TTC549 (cell line): ENCODE measurements at regions not wholly inside any gene's neighbourhood (a gene's known extent, or its start where the extent isn't known, plus 50 kb on each side); places are given as distances from the start of the nearest gene placed in this dataset.
"Not testable (repeated sequence)": the region's sequence is repeated elsewhere in the genome, so short reads cannot be mapped to it uniquely, and the experiment has no call there.

Source experiments
- FAIRE-seq: peaks from 2 replicates; lab custom pipeline; 2012; peaks lifted over from hg19 to GRCh38; lab: Jason Lieb, UNC

DNA sequence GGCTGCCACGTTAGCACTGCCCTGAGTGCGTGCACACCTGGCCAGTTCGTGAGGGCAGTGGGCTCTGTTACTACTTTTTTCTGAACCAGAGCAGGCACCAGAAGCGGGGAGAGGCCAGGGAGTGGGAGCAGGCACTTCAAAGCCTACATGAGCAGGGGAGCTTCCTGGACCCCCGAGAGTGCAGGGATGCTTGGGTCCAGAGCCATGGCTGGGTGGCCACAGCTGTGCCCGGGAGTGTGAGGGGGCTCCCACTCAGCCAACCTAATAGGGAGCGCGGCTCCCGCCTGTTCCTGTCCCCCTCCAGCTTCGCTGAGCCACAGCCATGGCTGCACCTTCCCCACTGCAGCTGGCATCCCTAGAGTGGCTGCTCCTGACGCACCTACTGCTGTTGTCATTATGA lies 1423.3 kb downstream of the SI start:
- FAIRE-seq: no peak

DNA sequence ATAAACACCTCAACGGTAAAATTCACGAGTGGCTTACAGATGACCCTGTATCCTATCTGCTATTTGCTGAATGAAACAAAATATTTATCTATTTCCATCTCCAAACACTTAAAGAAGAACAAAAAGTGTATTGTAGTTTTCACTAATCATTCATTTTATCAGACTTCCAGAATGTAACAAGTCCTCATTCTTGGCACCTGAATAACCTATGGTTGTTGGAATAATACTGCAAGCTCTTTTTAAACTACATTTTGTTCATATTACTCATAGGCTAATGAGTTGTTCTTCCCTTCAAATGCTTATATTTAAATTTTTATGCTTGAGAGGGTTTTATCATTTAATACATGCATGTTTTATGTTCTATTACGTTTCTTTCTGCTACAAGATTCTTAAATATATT lies 1434.1 kb downstream of the SI start:
- FAIRE-seq: no peak

DNA sequence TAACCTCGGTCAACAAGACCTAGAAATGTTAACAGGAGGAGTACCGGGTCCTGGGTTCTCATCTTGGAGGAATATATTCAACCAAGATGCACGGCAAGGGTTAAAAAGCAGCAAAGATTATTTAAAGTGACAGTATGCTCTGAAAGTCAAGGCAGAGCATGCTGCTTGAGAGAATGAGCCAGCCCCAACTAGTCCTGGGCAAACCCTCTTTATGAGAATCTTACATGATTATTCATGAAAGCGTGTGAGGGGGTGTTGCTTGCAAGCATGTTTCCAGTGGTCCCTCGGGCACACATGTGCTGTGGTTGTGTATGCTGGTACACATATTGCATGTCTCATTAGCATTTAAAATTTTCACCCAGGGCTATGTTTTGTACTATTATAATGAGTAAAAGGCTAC lies 1445.6 kb downstream of the SI start:
- FAIRE-seq: no peak

DNA sequence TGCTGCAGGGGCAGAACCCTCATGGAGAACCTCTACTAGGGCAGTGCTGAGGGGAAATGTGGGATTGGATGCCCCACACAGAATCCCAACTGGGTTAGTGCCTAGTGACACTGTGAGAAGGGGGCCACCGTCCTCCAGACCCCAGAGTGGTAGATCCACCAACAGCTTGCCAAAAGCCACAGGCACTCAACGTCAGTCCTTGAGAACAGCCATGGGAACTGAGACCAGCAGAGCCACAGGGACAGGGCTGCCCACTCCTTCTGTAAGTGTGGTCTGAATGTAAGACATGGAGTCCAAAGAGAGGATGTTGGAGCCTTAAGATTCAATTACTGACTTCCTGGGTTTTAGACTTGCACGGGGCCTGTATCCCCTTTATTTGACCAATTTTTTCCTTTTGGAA lies 1451.5 kb downstream of the SI start:
- FAIRE-seq: no peak

DNA sequence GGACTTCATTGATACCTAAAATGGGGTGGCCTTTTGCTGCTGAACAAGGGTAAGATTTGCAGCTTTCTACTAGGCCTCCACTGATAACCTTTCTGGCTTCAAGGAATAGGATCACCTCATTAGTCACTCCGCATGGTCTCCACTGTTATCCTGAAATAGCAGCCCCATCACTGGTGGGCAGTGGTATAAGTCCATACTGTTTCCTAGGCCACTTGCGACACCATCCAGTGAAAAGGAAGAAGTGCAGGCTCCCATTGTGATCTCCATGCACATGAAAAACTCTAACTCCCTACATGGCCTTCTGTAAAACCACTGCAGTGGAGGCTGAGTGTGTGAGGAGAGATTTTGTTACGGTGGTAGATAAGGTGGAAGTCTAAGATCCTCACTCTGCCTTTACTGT lies 1455.9 kb downstream of the SI start:
- FAIRE-seq: no peak

DNA sequence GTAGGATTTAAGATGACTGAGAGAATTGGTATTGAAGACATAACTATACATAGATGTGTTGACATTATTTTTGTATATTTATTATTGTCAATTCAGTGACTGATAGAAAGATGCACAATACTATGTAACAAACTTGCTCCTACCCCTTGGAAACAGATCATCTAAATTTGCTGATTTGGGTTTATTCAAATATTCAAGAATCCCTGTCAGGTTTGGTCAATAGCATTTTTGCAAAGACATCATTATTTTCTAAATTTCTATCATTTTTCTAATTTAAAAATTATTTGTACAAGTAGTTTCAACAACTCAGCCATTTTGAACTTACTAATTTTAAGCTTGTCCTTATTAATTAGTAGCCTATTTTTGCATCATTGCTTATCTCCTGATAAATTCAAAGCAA lies 1463.4 kb downstream of the SI start:
- no peak for FAIRE-seq

DNA sequence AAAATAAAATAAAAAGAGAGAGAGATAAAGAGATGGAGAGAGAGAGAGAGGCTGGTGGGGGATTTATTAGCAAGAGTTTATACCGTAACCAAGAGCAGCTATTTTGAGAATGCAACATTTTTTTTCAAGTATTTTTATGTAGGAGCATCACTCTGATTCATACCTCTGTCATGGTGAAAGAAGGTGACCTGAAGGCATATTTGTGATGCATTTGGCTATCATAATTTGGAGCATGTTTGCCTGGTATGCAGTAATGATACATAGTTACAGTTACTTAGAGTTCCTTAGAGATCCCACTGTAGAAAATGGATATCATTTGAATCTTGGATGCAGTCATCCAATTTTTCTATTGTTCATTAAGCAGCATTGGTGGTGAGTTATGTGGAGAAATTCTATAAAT lies 1472.4 kb downstream of the SI start:
- no peak for FAIRE-seq

DNA sequence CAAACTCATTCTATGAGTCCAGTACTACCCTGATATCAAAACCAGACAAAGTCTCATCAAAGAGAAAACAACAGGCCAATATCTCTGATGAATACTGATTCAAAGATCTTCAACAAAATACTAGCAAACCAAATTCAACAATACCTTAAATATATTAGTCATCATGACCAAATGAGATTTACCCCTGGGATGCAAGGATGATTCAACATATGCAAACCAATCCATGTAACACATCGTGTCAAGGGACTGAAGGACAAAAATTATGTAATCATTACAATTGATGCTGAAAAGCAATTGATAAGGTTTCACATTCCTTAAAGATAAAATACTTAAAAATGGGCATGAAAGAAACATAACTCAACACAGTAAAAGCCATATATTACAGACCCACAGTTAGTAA lies 1476.9 kb downstream of the SI start:
- FAIRE-seq: no peak

DNA sequence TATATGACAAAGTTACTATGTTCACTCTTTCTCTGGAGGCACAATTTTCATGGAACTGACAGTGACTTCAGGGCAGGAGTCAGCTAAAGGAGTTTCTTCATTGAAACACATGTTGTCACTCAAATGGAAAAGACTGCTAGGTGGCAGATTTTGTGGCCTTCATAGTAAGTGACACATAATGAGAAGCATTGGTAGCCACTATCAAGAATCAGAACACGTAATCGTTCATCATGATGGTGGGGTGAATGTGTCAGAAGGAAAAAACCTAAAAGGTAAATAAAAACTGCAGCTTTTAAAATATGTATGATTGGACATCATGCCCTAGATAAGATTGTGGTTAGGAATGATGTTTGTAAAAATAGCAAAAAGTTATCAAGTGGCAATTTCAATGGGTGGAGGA lies 1491.0 kb downstream of the SI start:
- no peak for FAIRE-seq

DNA sequence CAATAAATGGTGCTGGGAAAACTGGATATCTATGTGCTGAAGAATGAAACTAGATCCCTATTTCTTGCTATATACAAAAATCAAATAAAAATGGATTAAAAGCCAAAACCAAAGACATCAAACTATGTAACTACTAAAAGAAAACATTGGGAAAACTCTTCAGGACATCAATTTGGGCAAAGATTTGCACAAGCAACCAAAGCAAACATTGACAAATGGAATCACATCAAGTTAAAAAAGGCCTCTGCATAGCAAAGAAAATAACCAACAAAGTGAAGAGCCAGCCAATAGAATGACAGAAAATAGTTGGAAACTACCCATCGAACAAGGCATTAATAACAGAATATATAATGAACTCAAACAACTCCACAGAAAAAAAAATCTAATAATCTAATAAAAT lies 1495.3 kb downstream of the SI start:
- no peak for FAIRE-seq

DNA sequence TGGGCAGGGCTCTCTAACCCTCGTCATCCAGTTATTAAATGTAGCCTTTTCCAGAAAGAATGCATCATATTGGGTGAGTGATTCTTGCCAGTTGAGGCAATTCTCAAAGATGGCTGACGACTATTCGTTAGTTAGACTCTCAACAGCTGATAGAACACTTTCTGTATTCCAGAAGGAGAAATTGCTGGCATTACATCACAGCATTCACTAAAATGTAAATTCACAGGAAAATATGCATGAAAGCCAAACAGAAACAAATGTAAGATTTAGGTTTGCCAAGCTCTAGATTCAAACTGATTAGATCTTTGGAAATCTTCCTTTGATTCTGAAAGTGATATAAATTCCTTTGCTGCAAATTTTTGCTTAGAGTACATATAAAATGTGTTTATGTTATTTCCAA lies 1501.0 kb downstream of the SI start:
- no peak for FAIRE-seq

DNA sequence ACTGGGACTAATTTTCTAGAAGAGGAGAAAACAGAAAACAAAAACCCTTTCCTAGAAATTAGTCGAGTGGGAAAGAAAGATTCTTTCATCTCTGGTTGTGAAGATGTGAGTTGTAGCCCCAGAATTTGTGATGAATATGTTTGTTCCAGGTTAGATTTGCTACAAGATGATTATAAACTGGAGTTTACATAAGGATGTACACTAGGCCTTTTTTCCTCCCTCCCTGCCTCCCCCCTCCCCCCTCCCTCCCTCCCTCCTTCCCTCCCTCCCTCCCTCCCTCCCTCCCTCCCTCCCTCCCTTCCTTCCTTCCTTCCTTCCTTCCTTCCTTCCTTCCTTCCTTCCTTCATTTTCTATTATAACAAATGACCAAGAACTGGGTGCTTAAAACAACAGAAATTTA lies 1502.0 kb downstream of the SI start:
- FAIRE-seq: no peak

DNA sequence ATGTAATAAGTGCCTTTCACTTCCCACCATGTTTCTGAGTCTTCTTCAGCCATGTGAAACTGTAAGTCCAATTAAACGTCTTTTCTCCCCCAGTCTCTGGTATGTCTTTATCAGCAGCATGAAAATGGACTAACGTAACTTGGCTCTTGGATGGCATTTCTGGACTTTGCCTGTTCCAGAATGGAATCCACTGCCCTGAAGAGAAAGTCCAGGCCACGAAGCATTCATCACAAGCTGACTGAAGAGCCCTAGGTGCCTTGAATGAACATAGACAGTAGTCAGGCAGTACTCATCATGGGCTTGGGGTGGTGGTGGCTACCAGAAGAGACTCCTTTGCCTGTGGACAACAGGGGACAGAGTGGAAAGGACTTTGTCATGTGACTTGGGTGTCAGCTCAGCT lies 1505.0 kb downstream of the SI start:
- no peak for FAIRE-seq

DNA sequence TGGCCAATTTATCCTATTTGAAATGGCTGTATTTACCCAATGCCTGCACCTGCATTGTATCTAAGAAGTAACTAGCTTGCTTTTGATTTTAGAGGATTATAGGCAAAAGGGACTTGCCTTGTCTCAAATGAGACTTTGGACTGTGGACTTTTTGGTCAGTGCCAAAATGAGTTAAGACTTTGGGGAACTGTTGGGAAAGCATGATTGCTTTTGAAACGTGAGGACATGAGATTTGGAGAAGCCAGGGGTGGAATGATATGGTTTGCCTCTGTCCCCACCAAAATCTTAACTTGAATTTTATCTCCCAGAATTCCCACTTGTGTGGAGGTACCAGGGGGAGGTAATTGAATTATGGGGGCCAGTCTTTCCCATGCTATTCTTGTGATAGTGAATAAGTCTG lies 1505.4 kb downstream of the SI start:
- FAIRE-seq: no peak

DNA sequence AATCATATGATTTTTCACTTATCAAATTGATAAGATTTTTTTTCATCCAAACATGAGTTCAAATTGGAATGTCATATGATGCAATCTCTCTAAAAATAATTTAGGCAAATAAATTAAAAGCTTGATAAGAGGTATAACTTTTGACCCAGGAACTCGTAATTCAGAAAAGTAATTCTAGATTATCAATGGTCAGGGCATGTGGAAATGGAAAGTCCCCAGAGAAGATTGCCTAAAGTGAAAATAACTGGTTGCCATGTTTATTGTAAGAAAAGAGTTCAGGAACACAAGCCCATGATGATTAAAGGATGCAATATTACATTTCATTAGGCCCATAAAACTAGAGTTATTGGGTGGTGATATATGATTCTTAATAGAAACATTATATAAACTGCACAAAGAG lies 1514.8 kb downstream of the SI start:
- FAIRE-seq: no peak

DNA sequence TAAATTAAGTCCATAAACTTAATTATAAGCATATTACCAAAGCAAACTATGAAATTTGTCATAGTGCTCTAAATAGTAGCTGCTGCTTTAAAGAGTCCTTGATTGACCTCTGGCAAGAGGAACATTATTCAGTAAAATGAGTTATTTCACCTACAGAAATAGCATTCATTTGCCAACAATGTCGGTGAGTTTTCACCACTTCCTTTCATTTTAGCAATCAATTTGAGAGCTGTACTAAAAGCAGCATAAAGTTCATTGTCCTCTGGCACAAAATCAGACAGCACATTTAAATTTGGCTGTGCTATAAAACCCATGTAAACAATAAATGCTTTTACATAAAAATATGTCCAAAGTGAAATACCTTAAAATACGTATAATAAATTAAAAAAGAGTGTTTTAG lies 1515.7 kb downstream of the SI start:
- FAIRE-seq: no peak

DNA sequence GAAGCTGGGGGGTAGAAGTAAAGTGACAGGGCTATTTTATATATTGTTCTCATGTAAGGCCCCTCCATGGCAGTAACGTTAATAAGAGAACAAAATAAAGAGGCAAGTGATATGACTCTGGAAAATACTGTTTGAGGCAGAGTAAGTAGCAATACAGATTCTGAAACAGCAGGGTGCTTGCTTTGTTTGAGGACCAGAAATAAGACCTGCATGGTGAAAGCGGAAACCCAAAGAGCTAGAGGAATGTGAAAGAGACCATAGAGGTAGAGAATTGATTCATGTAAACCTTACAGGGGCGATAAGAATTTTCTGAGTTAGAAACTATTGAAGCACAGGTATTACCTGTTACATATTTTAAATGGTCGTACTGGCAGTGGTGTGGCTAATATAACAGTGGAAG lies 1517.1 kb downstream of the SI start:
- FAIRE-seq: no peak

DNA sequence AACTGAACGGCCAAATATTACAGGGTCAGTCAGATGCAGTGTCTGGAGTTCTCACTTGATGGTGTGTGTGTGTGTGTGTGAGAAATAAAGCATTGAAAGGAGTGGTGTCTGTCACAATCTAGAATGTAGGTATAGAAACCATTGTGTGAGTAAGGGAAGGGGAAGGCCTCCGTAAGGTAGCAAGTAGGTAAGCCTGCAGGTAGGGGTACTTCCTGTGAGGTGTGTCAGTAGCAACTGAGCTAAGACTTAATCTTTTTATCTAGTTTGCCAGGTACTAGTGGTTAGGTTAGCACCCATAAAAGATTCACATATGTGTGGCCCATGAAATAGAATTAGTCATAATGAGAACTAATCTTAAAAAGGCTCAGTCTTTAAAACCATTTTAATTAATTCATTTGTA lies 1517.8 kb downstream of the SI start:
- no peak for FAIRE-seq

DNA sequence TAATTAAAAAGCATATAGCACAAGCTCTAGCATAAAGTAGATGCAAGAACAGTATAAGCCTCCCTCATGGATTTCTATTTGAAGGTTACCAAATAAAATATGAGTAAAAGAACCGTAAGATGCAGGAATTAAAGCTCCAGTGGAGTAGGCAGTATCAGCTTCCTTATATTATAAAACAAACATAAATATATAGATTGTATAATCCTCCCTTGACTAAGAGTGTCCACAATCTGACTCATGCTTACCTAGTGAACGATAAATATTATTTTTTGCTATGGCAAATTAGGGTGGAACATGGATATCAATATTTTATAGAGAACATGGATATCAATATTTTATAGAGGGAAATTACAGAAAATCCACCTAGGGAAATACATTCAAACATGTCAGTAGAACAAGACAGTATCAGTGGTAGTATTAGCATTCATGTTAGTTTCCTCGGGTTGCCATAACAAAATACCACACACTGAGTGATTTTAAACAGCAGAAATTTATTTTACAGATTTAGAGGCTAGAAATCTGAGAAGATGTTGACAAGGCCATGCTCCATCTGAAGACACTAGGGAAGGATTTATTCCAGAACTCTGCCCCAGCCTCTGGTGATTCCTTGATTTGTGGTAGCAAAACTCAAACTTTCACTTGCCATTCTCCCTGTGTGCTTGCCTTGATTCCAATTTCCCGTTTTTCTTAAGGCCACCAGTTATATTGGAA lies 1521.3 kb downstream of the SI start:
- no peak for FAIRE-seq

DNA sequence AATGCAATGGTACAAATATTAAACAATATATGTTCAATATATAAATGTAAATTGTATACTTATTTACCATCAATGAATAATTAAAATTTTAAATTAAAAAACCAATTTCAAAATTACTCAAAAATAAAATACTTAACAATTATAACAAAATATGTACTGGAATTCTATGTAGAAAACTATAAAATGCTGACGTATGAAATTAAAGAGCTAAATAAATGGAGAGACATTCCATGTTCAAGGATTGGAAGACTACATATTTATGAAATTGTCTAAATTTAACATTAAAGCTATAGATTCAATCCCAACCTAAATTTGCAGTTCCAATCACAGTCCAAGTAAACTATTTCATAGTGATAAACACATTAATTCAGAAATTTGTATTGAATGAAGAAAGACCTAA lies 1522.4 kb downstream of the SI start:
- no peak for FAIRE-seq

DNA sequence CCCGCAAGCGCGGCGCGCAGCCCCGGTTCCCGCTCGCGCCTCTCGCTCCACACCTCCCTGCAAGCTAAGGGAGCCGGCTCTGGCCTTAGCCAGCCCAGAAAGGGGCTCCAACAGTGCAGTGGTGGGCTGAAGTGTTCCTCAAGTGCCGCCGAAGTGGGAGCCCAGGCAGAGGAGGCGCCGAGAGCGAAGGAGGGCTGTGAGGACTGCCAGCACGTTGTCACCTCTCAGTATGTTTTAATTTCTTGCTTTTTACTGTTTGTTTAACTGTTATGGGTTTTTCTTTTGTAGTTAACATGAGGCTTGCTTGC lies 1525.7 kb downstream of the SI start:
- FAIRE-seq: no peak

DNA sequence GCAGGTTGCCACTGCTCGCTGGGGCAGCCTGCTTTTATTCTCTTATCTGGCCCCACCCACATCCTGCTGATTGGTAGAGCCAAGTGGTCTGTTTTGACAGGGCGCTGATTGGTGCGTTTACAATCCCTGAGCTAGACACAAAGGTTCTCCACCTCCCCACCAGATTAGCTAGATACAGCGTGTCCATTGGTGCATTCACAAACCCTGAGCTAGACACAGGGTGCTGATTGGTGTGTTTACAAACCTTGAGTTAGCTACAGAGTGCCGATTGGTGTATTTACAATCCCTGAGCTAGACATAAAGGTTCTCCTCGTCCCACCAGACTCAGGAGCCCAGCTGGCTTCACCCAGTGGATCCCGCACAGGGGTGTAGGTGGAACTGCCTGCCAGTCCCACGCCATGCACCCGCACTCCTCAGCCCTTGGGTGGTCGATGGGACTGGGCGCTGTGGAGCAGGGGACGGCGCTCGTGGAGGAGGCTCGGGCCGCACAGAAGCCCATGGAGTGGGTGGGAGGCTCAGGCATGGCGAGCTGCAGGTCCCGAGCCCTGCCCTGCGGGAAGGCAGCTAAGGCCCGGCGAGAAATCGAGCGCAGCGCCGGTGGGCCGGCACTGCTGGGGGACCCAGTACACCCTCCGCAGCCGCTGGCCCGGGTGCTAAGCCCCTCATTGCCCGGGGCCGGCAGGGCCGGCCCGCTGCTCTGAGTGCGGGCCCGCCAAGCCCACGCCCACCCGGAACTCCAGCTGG lies 1526.2 kb downstream of the SI start:
- not testable (repeated sequence) for FAIRE-seq

DNA sequence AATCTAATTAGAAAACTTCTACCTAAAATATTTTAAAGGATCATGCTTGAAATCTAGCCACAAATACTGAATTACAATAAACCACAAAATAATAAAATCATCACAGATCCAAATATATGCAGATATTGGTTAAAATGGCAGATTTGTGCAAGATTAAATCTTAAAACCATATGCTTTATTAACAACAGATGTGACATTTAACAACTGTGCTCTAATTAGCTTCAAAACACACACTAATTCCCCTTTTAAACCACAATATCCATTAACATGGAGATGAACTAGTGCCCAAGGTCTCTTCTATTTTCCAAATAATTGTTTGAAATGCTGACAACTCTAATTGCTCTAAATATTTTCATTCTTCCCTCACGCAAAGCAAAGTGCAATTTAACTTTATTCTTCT lies 1530.3 kb downstream of the SI start:
- FAIRE-seq: no peak

DNA sequence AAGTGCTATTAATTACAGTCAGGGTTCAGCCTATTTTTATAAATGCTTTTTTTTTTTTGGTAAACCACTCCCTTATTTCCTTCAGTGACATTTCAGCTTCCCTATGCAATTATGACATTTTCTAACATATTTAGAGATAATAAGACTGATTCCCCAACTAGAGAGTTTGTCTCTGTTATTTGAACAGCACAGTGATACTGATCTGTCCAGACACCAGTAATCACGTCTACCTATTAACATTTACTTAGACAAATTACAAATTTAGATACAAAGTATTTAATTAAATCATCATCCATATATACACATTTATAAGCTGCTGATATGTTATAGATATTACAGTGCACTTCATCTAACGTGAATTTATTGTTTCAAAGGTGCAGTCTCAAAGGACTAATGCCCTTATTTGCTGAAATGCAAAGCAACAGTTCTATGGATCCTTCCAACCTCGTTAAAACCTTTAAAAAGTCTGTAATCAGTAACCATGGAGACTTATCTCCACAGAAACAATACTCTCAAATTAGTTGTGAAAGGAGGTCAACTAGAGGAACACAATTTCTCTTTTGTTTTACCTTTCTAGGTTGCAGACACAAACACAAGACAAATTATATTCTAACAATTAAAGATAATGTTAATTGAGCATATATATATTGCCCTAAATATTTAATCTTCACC lies 1531.1 kb downstream of the SI start:
- FAIRE-seq: no peak
